COR-L47 (cell line): ENCODE measurements at regions not wholly inside any gene's neighbourhood (a gene's known extent, or its start where the extent isn't known, plus 50 kb on each side); places are given as distances from the start of the nearest gene placed in this dataset.
"Not testable (repeated sequence)": the region's sequence is repeated elsewhere in the genome, so short reads cannot be mapped to it uniquely, and the experiment has no call there.

ENCODE experiments used
- DNase-seq: peaks from one replicate; lab custom pipeline; 2025; lab: John Stamatoyannopoulos, UW

GRCh38 chr18:11380968-11381367 lies 228.4 kb upstream of the SLC35G4 start:
- no peak for DNase-seq

GRCh38 chr18:11379660-11380059 lies 229.7 kb upstream of the SLC35G4 start:
- no peak for DNase-seq

- no peak for DNase-seq
These were observed 228.6 kb upstream of the PIEZO2 start for GRCh38 chr18:11377766-11378540.

- no peak for DNase-seq
These were observed 222.8 kb upstream of the PIEZO2 start for GRCh38 chr18:11372163-11372562.

GRCh38 chr18:11369556-11369955 lies 220.2 kb upstream of the PIEZO2 start:
- DNase-seq, result no peak

- DNase-seq, result no peak
These were observed 218.7 kb upstream of the PIEZO2 start for GRCh38 chr18:11368020-11368419.

- DNase-seq, result no peak
These were observed 218.0 kb upstream of the PIEZO2 start for GRCh38 chr18:11367351-11367750.

- no peak for DNase-seq
These were observed 217.0 kb upstream of the PIEZO2 start for GRCh38 chr18:11366410-11366809.

- no peak for DNase-seq
These were observed 213.5 kb upstream of the PIEZO2 start for GRCh38 chr18:11362856-11363255.

GRCh38 chr18:11361862-11362261 lies 212.5 kb upstream of the PIEZO2 start:
- DNase-seq, result not testable (repeated sequence)

GRCh38 chr18:11357678-11358077 lies 208.3 kb upstream of the PIEZO2 start:
- no peak for DNase-seq

- not testable (repeated sequence) for DNase-seq
These were observed 195.2 kb upstream of the PIEZO2 start for GRCh38 chr18:11344576-11344975.

- no peak for DNase-seq
These were observed 193.7 kb upstream of the PIEZO2 start for GRCh38 chr18:11343096-11343495.

GRCh38 chr18:11342115-11342514 lies 192.7 kb upstream of the PIEZO2 start:
- DNase-seq, result not testable (repeated sequence)

GRCh38 chr18:11339188-11339775 lies 189.9 kb upstream of the PIEZO2 start:
- no peak for DNase-seq

GRCh38 chr18:11336241-11336640 lies 186.9 kb upstream of the PIEZO2 start:
- DNase-seq, result no peak

GRCh38 chr18:11327391-11328009 lies 178.1 kb upstream of the PIEZO2 start:
- DNase-seq, result no peak

GRCh38 chr18:11324956-11325882 lies 175.8 kb upstream of the PIEZO2 start:
- DNase-seq, result no peak

- no peak for DNase-seq
These were observed 175.1 kb upstream of the PIEZO2 start for GRCh38 chr18:11324510-11324909.

- DNase-seq, result no peak
These were observed 174.0 kb upstream of the PIEZO2 start for GRCh38 chr18:11323359-11323819.

- DNase-seq, result no peak
These were observed 173.3 kb upstream of the PIEZO2 start for GRCh38 chr18:11322716-11323115.

GRCh38 chr18:11322006-11322405 lies 172.6 kb upstream of the PIEZO2 start:
- no peak for DNase-seq
